Naive thymus-derived CD8-positive, alpha-beta T cell (primary cell): ENCODE measurements at regions not wholly inside any gene's neighbourhood (a gene's known extent, or its start where the extent isn't known, plus 50 kb on each side); places are given as distances from the start of the nearest gene placed in this dataset.

Source experiments
- ATAC-seq, 2 donors: fragments of 150-1000 bp; cut with Tn5 transposase in 1 of 2; sonication (Bioruptor Pico), chemical (Tn5 transposase) in 1 of 2; 1 replicate in 1 of 2; 2 replicates in 1 of 2; pipeline ENCODE4 v1.10.0; 2021; ENCODE audit warnings: mild to moderate bottlenecking in 2 of 2, moderate library complexity in 2 of 2
- POLR2A ChIA-PET: fragments of 350-600 bp; sonication (Branson Sonifier 250); formaldehyde crosslinking; loops from one replicate; lab custom pipeline; 2021; ENCODE audit warnings: antibody characterized with exemption; lab: Charles Lee
- DNase-seq, 10 donors: peaks; one replicate each; pipeline versions ENCODE4 v3.0.0 to v3.0.0-alpha.2; 2020 to 2022
- H3K27ac Mint-ChIP-seq, 10 donors: one replicate each; pipeline ENCODE4 v1.8.0; 2020 to 2022; ENCODE audit warnings: mild to moderate bottlenecking in 10 of 10, mixed read lengths in 10 of 10, moderate library complexity in 4 of 10, inconsistent platforms in 1 of 10
- H3K27me3 Mint-ChIP-seq, 5 donors: one replicate each; pipeline ENCODE4 v1.8.0; 2021 to 2022; ENCODE audit warnings: mixed read lengths in 5 of 5
- H3K36me3 Mint-ChIP-seq, 3 donors: one replicate each; pipeline ENCODE4 v1.8.0; 2020 to 2022; ENCODE audit warnings: mixed read lengths in 3 of 3, mild to moderate bottlenecking in 2 of 3, inconsistent platforms in 1 of 3
- H3K4me1 Mint-ChIP-seq, 4 donors: one replicate each; pipeline ENCODE4 v1.8.0; 2021 to 2022; ENCODE audit warnings: mixed read lengths in 4 of 4
- H3K4me3 Mint-ChIP-seq, 10 donors: one replicate each; pipeline ENCODE4 v1.8.0; 2020 to 2022; ENCODE audit warnings: mild to moderate bottlenecking in 10 of 10, mixed read lengths in 10 of 10, moderate library complexity in 6 of 10, inconsistent platforms in 1 of 10
- H3K9me3 Mint-ChIP-seq, 9 donors: one replicate each; pipeline ENCODE4 v1.8.0; 2020 to 2022; ENCODE audit warnings: mixed read lengths in 9 of 9, mild to moderate bottlenecking in 3 of 9, inconsistent platforms in 1 of 9, moderate library complexity in 1 of 9

DNA sequence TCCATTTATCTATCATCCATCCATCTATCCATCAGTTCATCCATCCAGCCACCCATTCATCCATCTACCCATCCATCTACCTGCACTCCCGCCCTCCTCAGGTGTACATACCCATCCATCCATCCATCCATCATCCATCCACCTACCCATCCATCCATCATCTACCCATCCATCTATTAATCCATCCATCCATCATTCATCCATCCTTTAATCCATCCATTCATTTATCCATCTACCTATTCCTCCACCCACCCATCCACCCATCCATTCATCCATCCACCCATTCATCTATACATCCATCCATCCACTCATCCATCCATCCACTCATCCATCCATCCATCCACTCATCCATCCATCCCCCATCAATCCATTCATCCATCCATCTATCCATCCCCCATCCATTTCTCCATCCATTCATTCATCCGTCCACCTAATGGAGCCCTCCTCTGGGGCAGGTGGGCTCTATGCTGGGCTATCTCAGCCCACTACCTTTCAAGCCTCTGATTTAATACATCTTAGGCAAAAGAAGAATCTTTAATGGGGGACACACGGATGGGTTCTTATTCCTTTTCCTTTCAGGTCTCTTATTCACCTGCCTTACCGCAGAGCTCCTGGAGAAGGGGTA lies 178.9 kb downstream of the URI1 start:
- Mint-ChIP-seq H3K9me3 (no peaks in the 10 kb centered on the region), H3K4me1 (no peaks in the 10 kb centered on the region), H3K4me3 (no peak overlapping the region), H3K36me3 (no peaks in the 10 kb centered on the region), H3K27me3 (peaks cover 0 to 28% (median 17%) of the 10 kb centered on the region in 5 donors), H3K27ac (no peak overlapping the region)
- POLR2A ChIA-PET: no interaction called here
- no peak for ATAC-seq
- no peak for DNase-seq

DNA sequence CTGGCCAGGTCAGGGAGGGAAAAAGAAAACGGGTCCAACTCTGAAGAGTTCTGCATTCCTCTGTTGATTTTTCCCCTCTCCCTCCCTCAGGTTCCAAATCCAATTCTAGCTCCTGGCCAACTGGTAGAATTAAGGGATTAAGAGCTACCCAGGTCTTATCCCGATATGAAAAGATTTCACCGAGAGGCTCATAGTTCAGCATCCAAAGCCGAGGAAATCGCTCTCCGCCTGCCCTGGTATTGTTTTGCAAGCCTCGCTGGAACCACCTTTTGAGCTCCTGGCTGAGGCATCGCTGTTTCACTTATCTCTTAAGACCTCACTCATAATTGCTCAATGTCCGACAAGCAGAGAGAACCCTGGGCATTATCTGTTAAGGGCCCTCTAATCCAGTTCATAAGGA lies 180.4 kb downstream of the URI1 start:
- POLR2A ChIA-PET: no interaction called here
- no peak overlapping the region for H3K4me3 Mint-ChIP-seq
- H3K36me3 Mint-ChIP-seq: no peaks in the 10 kb centered on the region
- no peaks in the 10 kb centered on the region for H3K9me3 Mint-ChIP-seq
- H3K27me3 Mint-ChIP-seq: peaks cover 0 to 28% (median 17%) of the 10 kb centered on the region in 5 donors
- H3K27ac Mint-ChIP-seq: no peak overlapping the region
- no peak for ATAC-seq
- H3K4me1 Mint-ChIP-seq: no peaks in the 10 kb centered on the region
- peak in 1 of 10 donors; percentile 18 for DNase-seq

DNA sequence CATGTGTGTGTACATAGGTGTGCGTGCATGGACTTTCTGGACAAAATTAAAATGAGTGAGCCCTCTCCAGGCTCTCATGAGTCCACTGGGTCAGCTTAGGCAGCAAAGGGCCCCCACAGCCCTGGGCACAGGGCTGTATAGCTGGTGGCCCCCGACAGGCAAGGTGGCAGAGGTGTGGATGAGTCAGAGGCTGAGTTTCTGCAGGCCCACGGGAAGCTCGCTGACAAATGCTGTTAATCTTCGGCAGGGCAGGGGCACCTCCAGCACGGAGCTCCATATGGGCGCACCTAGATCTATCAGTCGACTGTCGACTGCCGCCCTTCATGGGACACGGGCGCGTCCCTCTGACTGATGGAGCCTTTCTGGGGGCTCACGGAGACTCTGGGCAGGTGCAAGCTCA lies 181.1 kb downstream of the URI1 start:
- Mint-ChIP-seq H3K27ac (no peak overlapping the region), H3K4me1 (no peaks in the 10 kb centered on the region), H3K4me3 (no peak overlapping the region), H3K27me3 (peaks cover 0 to 28% (median 17%) of the 10 kb centered on the region in 5 donors), H3K36me3 (no peaks in the 10 kb centered on the region), H3K9me3 (no peaks in the 10 kb centered on the region)
- POLR2A ChIA-PET: no interaction called here
- ATAC-seq (no peak), DNase-seq (peak in 1 of 10 donors; percentile 15)

DNA sequence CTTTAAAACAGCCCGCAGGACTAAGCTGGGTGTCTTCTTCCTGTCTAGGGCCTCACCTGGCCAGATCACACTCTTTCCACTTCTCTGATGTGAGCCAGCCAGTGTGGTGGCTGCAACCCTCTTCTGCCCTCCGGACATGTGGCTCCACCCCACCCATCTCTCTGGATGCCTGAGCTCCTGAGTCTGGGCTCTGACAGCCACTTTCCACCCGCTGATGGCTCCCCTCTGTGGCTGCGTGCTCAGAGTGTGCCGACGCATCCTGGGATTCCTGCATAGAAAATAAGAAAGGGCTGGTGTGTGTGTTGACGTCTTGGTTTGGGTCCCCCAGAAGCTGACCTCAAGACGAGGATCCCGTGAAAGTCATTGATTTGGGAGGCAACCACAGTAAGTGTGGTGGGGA lies 181.6 kb downstream of the URI1 start:
- POLR2A ChIA-PET: no interaction called here
- DNase-seq (peak in 1 of 10 donors; percentile 56), ATAC-seq (no peak)
- Mint-ChIP-seq H3K9me3 (no peaks in the 10 kb centered on the region), H3K27me3 (peaks cover 0 to 28% (median 17%) of the 10 kb centered on the region in 5 donors), H3K4me3 (no peak overlapping the region), H3K27ac (no peak overlapping the region), H3K36me3 (no peaks in the 10 kb centered on the region), H3K4me1 (no peaks in the 10 kb centered on the region)

DNA sequence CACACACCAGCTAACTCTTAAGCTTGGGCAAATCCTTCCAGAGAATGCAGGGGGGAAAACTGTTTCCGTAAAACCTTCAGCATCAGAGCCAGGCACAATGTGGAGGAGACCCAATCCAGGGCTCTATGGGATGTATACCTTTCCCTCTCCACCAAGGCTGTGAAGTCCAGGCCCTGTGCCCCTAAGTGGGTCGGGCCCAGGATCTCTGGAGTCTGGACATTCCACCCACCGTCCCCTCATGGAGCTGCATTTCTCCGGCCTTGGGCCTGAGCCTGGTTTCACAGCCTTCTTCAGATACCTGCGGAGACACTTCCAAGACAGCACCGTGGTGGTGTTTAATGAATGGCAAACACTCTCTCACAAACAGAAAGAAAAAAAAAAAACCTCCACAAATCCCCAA lies 186.2 kb downstream of the URI1 start:
- Mint-ChIP-seq H3K27ac (no peak overlapping the region), H3K27me3 (peaks cover 0 to 7% (median 2%) of the 10 kb centered on the region in 5 donors), H3K36me3 (no peaks in the 10 kb centered on the region), H3K4me1 (no peaks in the 10 kb centered on the region), H3K9me3 (peaks cover 0 to 8% (median 0%) of the 10 kb centered on the region in 9 donors), H3K4me3 (no peak overlapping the region)
- ATAC-seq (no peak), DNase-seq (peak in 1 of 10 donors; percentile 7)
- POLR2A ChIA-PET: no interaction called here

DNA sequence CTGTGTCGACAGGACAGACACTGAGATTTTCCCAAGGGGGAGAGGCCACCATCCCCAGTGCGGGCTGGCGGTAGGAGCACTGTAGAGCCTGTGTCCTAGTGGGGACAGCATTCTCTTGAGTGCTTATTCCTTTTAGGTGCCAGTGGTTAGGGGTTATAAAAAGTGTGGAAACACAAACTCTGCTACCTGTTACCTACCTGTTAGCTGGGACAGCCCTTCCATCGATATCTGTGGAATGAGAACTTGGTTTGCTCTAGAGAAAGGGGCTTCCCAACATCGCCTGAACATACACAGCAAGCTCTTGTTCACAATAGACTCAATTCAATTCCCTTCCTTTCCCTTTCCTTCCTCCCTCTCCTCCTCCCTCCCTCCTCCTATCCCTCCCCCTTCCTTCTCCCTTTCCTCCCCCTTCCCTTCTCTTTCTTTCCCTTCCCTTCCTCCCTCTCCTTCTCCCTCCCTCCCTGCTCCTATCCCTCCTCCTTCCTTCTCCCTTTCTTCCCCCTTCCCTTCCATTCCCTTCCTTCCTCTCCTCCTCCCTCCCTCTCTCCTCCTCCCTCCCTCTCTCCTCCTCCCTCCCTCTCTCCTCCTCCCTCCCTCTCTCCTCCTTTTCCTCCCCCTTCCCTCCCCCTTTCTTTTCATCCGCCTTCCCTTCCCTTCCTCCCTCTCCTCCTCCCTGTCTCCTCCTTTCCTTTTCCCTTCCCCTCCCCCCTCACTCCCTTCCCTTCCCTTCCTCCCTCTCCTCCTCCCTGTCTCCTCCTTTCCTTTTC lies 188.5 kb downstream of the URI1 start:
- DNase-seq: no peak
- Mint-ChIP-seq H3K9me3 (peaks cover 0 to 16% (median 0%) of the 10 kb centered on the region in 9 donors), H3K4me1 (no peaks in the 10 kb centered on the region), H3K27ac (no peak overlapping the region), H3K27me3 (peaks cover 0 to 15% (median 6%) of the 10 kb centered on the region in 5 donors), H3K36me3 (no peaks in the 10 kb centered on the region), H3K4me3 (no peak overlapping the region)
- POLR2A ChIA-PET: no interaction called here
- no peak for ATAC-seq

DNA sequence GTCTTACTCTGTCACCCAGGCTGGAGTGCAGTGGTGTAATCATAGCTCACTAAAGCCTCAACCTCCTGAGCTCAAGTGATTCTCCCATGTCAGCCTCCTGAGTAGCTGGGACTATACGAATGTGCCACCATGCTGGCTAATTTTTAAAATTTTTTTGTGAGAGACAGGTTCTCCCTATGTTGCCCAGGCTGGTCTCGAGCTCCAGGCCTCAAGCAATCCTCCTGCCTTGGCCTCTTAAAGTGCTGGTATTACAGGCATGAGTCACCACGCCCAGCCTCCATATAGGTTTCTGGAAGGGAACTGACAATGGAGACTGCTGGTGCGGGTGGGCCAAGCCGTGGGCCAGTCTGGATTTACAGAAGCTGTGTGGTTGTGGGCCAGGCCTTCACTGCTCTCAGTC lies 189.2 kb downstream of the URI1 start:
- no peaks in the 10 kb centered on the region for H3K36me3 Mint-ChIP-seq
- POLR2A ChIA-PET: no interaction called here
- no peak overlapping the region for H3K27ac Mint-ChIP-seq
- H3K27me3 Mint-ChIP-seq: peaks cover 0 to 15% (median 6%) of the 10 kb centered on the region in 5 donors
- DNase-seq (peak in 1 of 10 donors; percentile 50), ATAC-seq (no peak)
- H3K4me1 Mint-ChIP-seq: no peaks in the 10 kb centered on the region
- peaks cover 0 to 16% (median 0%) of the 10 kb centered on the region in 9 donors for H3K9me3 Mint-ChIP-seq
- no peak overlapping the region for H3K4me3 Mint-ChIP-seq

DNA sequence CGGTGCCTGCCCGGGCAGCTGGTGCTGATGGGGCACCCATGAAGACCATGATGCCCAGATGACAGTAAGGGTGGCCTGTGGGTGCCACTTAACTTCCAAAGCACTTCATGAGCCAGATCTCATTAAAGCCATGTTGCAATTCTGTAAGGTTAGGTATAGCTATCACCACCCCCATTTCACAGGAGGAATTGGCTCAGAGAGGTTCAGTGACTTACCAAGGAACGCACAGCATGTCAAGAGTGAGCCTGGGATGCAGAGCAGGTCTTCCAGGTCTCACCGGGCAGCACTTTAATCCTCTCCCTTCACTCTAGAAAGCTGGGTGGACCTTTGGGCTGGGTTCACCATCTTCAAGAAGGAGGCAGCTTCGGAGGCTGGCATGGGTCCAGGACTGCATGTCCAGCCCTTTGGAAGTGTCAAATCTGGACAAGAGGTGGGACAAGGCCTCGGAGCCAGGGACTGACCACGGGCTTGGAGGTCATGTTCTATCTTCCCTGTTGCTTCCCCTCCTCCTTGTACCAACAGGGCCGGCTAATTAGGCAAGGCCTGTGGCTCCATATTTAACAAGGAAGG lies 189.8 kb downstream of the URI1 start:
- no peak overlapping the region for H3K4me3 Mint-ChIP-seq
- H3K27me3 Mint-ChIP-seq: peaks cover 0 to 15% (median 6%) of the 10 kb centered on the region in 5 donors
- POLR2A ChIA-PET: no interaction called here
- no peak for DNase-seq
- H3K4me1 Mint-ChIP-seq: no peaks in the 10 kb centered on the region
- H3K9me3 Mint-ChIP-seq: peaks cover 0 to 16% (median 0%) of the 10 kb centered on the region in 9 donors
- H3K36me3 Mint-ChIP-seq: no peaks in the 10 kb centered on the region
- ATAC-seq: no peak
- no peak overlapping the region for H3K27ac Mint-ChIP-seq

DNA sequence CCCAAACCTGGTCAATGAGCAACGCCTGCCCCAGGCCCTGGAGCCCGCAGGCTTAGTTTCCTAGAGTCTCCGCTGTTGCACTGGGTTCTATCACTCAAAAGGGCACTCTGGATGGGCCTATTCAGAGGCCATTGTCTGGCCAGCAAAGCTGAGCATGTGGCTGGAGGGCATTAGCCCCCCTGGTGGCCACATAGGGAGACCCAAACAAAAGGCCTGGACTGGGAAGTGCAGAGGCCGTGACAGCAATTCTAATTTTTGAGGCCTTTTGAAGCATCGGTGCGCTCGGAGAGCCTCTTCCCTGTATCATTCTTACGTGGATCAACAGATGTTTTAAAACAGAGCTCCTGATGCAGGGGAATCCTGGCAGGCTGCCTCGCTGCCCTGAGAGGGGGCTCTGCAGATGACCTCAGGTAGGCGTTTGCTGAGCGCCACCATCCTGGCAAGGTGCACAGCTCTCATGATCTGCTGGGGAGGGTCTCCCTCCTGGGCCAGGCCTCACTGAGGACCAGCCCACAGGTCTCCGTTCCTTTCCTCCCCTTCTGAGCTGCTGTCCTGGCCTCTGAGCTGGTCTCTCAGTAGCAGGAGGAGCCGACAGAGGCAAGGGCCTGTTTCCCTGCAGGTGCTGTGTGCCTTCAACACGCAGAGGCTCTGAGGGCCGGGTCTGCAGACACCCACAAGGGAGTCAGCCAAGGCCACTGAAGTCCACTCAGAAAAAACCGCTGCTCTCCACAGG lies 190.5 kb downstream of the URI1 start:
- ATAC-seq (no peak), DNase-seq (peak in 1 of 10 donors; percentile 47)
- H3K4me1 Mint-ChIP-seq: no peaks in the 10 kb centered on the region
- no peaks in the 10 kb centered on the region for H3K36me3 Mint-ChIP-seq
- H3K27me3 Mint-ChIP-seq: peaks cover 0 to 15% (median 6%) of the 10 kb centered on the region in 5 donors
- H3K27ac Mint-ChIP-seq: no peak overlapping the region
- POLR2A ChIA-PET: no interaction called here
- no peak overlapping the region for H3K4me3 Mint-ChIP-seq
- peaks cover 0 to 16% (median 0%) of the 10 kb centered on the region in 9 donors for H3K9me3 Mint-ChIP-seq

DNA sequence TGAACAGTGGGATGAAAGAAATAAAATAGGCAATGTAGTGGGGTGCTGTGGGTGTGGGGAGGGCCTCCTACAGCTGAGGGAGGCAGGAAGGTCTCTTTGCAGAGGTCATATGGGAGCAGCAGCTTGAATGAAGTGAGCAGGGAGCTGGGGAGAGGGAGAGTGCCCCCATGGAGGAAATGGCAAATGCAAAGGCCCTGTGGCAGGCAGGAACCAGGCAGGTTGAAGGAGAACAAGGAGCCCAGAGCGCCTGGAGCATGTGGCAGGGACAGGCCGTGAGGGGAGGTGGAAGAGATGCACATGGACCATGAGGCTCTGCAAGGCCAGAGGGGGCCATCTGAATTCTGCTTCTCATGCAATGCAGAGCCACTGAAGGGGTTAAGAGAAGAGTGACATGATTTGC lies 191.8 kb downstream of the URI1 start:
- Mint-ChIP-seq H3K27ac (peak overlapping the region in 2 of 10 donors; percentile 48 to 72), H3K27me3 (peaks cover 0 to 15% (median 6%) of the 10 kb centered on the region in 5 donors), H3K36me3 (no peaks in the 10 kb centered on the region), H3K4me3 (no peak overlapping the region), H3K9me3 (peaks cover 0 to 15% (median 0%) of the 10 kb centered on the region in 9 donors), H3K4me1 (no peaks in the 10 kb centered on the region)
- POLR2A ChIA-PET: no interaction called here
- DNase-seq (no peak), ATAC-seq (no peak)

DNA sequence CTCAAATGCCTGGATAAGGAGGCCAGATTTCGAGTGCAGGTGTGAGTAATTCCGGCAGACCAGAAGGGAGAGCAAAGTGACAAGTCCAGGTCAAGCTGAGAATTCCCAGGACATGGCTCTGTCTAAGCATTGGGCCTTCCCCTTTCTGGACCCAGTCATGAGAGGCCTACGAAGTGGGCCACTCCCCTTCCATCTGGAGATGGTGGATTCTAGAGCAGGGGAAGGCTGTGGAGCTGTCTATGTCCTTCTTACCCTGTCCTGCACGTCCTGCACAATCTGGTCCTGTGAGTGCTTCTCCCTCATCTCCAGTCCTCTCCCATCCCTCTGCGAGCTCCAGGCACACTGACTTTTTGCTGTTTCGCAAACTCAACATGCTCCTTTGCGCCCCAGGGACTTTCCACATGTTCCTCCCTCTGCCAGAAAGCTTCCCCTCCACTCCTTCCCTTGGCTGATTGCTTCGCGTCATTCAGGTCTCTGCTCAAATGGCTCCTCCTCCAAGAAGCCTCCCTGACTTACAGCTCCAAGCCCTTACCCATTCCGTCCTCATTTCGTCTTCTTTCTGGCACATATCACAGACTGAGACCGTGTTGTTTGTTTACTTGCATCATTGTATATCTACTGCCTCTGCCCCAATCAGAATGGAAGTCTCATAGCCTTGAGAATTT lies 193.2 kb downstream of the URI1 start:
- no peak for DNase-seq
- Mint-ChIP-seq H3K4me1 (no peaks in the 10 kb centered on the region), H3K27ac (peak overlapping the region in 1 of 10 donors; percentile 73), H3K9me3 (peaks cover 0 to 9% (median 0%) of the 10 kb centered on the region in 9 donors), H3K27me3 (peaks cover 0 to 15% (median 6%) of the 10 kb centered on the region in 5 donors), H3K36me3 (no peaks in the 10 kb centered on the region), H3K4me3 (no peak overlapping the region)
- no peak for ATAC-seq
- POLR2A ChIA-PET: no interaction called here

DNA sequence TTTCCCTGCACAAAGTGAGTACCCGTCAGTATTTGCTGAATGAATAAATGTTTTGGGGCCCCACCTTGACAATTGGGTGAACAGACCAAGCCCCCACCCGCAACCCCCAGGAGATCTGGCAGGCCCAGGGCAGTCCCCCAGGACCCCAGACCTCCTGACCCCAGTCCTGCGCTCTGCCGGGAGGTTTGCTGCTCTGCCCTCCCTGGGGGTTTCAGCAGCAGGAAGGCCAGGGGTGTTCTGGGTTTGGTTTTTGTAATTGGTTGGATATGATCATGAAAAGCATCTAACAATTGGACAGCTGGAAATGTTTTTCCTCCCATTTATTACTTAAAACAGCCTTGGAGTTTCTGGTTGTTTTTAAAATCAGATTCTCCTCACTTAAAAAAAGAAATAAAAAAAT lies 193.8 kb downstream of the URI1 start:
- Mint-ChIP-seq H3K4me1 (no peaks in the 10 kb centered on the region), H3K4me3 (no peak overlapping the region), H3K9me3 (peaks cover 0 to 9% (median 2%) of the 10 kb centered on the region in 9 donors), H3K27ac (peak overlapping the region in 1 of 10 donors; percentile 73), H3K27me3 (peaks cover 0 to 15% (median 6%) of the 10 kb centered on the region in 5 donors), H3K36me3 (no peaks in the 10 kb centered on the region)
- POLR2A ChIA-PET: no interaction called here
- ATAC-seq: no peak
- DNase-seq: no peak
